Retinal pigment epithelial cell (primary cell): ENCODE measurements at regions not wholly inside any gene's neighbourhood (a gene's known extent, or its start where the extent isn't known, plus 50 kb on each side); places are given as distances from the start of the nearest gene placed in this dataset.

Experiments
- DNase-seq: peaks from one replicate; pipeline ENCODE4 v3.0.0-alpha.2; 2010; ENCODE audit warnings: low read depth
- H3K4me3 ChIP-seq: 2 replicates; pipeline ENCODE4 v1.5.1; 2011; ENCODE audit warnings: mild to moderate bottlenecking, low read length, control low read depth, moderate library complexity
- TF ChIP-seq, protein P1 (sequence below): conservative IDR thresholded peaks from 2 replicates; pipeline ENCODE4 v1.5.1; 2011; ENCODE audit warnings: low read depth, low read length, control low read depth, inconsistent platforms

GRCh38 chr9:81521892-81522291 is 167.5 kb downstream of the TLE1 start:
- H3K4me3 ChIP-seq: no peak overlapping the region
- DNase-seq: no peak
- TF ChIP-seq, protein P1, sequence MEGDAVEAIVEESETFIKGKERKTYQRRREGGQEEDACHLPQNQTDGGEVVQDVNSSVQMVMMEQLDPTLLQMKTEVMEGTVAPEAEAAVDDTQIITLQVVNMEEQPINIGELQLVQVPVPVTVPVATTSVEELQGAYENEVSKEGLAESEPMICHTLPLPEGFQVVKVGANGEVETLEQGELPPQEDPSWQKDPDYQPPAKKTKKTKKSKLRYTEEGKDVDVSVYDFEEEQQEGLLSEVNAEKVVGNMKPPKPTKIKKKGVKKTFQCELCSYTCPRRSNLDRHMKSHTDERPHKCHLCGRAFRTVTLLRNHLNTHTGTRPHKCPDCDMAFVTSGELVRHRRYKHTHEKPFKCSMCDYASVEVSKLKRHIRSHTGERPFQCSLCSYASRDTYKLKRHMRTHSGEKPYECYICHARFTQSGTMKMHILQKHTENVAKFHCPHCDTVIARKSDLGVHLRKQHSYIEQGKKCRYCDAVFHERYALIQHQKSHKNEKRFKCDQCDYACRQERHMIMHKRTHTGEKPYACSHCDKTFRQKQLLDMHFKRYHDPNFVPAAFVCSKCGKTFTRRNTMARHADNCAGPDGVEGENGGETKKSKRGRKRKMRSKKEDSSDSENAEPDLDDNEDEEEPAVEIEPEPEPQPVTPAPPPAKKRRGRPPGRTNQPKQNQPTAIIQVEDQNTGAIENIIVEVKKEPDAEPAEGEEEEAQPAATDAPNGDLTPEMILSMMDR: no peak

DNA sequence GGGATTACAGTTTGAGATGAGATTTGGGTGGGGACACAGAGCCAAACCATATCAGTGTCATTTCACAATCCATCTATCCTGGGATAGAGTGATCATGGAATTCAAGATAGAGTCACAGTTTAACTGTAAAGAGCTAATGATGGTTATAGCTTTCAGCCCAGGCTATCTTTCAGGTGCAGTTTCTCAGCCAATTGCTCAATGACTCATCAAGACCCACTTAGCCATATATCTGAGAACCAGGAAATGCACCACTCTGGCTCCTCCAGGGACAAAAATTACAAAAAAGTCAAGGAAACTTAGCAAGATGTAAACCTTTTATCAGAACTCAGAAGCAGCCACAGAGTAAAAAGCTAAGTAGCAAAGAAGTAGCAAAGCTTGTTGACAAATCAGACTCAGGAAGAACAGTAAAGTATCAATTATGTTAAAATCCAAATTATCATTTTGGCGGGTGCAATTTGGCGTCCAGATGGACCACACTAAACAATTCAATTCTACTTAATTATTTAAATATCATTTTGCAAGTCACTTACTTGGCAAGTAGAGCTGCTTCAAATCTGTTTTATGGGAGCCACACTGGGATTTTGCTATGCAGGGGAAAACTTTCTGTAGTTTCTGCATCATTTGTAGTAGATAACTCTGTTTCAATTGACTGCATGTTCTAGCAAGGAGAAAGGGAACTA is 169.4 kb downstream of the TLE1 start:
- TF ChIP-seq, protein P1: no peak
- H3K4me3 ChIP-seq: no peak overlapping the region
- DNase-seq: no peak

GRCh38 chr9:81517954-81518353 is 171.4 kb downstream of the TLE1 start:
- TF ChIP-seq, protein P1: no peak
- no peak for DNase-seq
- H3K4me3 ChIP-seq: no peak overlapping the region

GRCh38 chr9:81513059-81513458 is 176.3 kb downstream of the TLE1 start:
- H3K4me3 ChIP-seq: no peak overlapping the region
- DNase-seq: no peak
- TF ChIP-seq, protein P1: no peak

- TF ChIP-seq, protein P1: no peak
- H3K4me3 ChIP-seq: no peak overlapping the region
- DNase-seq: no peak
Observed at GRCh38 chr9:81512641-81513040, 176.7 kb downstream of the TLE1 start.

GRCh38 chr9:81508476-81508875 is 180.9 kb downstream of the TLE1 start:
- DNase-seq: no peak
- no peak overlapping the region for H3K4me3 ChIP-seq
- TF ChIP-seq, protein P1: no peak

DNA sequence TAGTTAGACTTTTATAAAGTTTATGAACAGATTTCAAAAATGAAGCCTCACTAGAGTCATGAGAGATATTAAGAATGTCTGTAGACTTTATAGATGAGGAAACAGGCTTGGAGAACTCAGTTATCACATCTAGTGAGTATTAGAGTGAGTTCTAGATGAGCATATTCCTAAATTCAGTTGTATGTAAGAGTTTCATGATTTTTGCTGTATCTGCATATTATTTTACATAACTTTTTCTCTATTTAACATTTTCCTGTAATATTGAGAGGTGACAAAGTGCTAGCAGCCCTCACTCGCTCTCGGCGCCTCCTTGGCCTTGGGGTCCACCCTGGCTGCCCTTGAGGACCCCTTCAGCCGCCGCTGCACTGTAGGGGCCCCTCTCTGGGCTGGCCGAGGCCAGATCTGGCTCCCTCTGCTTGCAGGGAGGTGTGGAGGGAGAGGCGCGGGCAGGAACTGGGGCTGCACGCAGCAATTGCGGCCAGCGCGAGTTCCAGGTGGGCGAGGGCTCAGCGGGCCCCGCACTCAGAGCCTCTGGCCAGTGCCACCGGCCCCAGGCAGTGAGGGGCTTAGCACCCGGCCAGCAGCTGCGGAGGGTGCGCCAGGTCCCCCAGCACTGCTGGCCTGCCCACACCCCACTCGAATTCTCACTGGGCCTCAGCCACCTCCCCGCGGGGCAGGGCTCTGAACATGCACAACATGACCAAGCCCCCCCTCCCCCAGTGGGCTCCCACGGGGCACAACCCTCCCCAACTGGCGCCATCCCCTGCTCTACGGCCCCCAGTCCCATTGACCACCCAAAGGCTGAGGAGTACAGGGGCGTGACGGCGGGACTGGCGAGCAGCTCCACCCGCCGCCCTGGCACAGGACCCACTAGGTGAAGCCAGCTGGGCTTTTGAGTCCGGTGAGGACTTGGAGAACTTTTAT is 182.1 kb downstream of the TLE1 start:
- no peak overlapping the region for H3K4me3 ChIP-seq
- TF ChIP-seq, protein P1: no peak
- DNase-seq: no peak
